ENCODE measurements at regions not wholly inside any gene's neighbourhood (a gene's known extent, or its start where the extent isn't known, plus 50 kb on each side); places are given as distances from the start of the nearest gene placed in this dataset.
A peak's percentile ranks its signal among the peaks of the same experiment; 100 is the strongest.
"Not testable (repeated sequence)": the region's sequence is repeated elsewhere in the genome, so short reads cannot be mapped to it uniquely, and the experiment has no call there.

- no peak overlapping the region for H3K4me3 Mint-ChIP-seq
- intact Hi-C loops (cut with micrococcal nuclease), result no loop called here
- H3K27ac Mint-ChIP-seq, result peak overlapping the region in 1 of 9 donors; percentile 31
- ChIA-PET CTCF (interaction anchor here (2.9 kb wide), 1 partner anchor 114 kb away, joined by 37 read pairs; no protein-coding TSS in a partner anchor), POLR2A (interaction anchor here (2.2 kb wide), 1 partner anchor 115 kb away, joined by 4 read pairs; no protein-coding TSS in a partner anchor)
- DNase-seq, result no peak
- peaks cover 0 to 4% (median 0%) of the 10 kb centered on the region in 11 donors for H3K9me3 Mint-ChIP-seq
- H3K27ac ChIP-seq (ENCODE audit: low read depth, low read length), result no peak overlapping the region
- peaks cover 0 to 3% (median 0%) of the 10 kb centered on the region in 5 donors for H3K36me3 Mint-ChIP-seq
- peaks cover 0 to 35% (median 4%) of the 10 kb centered on the region in 5 donors for H3K27me3 Mint-ChIP-seq
- ATAC-seq, result no peak
- H3K4me1 Mint-ChIP-seq, result peaks cover 0 to 28% (median 13%) of the 10 kb centered on the region in 7 donors
- no peaks in the 10 kb centered on the region for H3K27me3 ChIP-seq (ENCODE audit: control insufficient read depth in 2 of 2, insufficient read depth in 2 of 2, low read length in 2 of 2)
- H3K4me3 ChIP-seq (ENCODE audit: low read length), result no peak overlapping the region
- no peaks in the 10 kb centered on the region for H3K9me3 ChIP-seq (ENCODE audit: control insufficient read depth in 2 of 3, low read length in 3 of 3)
- peaks cover 10 to 13% of the 10 kb centered on the region in 2 donors for H3K4me1 ChIP-seq (ENCODE audit: control insufficient read depth in 2 of 2, insufficient read depth in 2 of 2, low read length in 2 of 2)
- no peaks in the 10 kb centered on the region for H3K36me3 ChIP-seq (ENCODE audit: control insufficient read depth in 2 of 3, insufficient read depth in 3 of 3, low read length in 3 of 3)
These were observed 68.8 kb upstream of the ABHD2 start for GRCh38 chr15:89019436-89019835.

- Mint-ChIP-seq H3K27me3 (peaks cover 0 to 25% (median 4%) of the 10 kb centered on the region in 5 donors), H3K9me3 (peaks cover 0 to 18% (median 4%) of the 10 kb centered on the region in 11 donors), H3K27ac (no peak overlapping the region), H3K36me3 (peaks cover 0 to 5% (median 4%) of the 10 kb centered on the region in 5 donors), H3K4me1 (peaks cover 0 to 25% (median 13%) of the 10 kb centered on the region in 7 donors), H3K4me3 (no peak overlapping the region)
- CTCF ChIA-PET, result interaction anchor here (0.8 to 1.9 kb wide), 4 partner anchors 9 to 128 kb away, joined by 3 to 11 read pairs (median 4); no protein-coding TSS in a partner anchor
- Histone ChIP-seq H3K27ac (ENCODE audit: low read depth, low read length) (no peak overlapping the region), H3K4me3 (ENCODE audit: low read length) (no peak overlapping the region), H3K27me3 (ENCODE audit: control insufficient read depth in 2 of 2, insufficient read depth in 2 of 2, low read length in 2 of 2) (no peaks in the 10 kb centered on the region), H3K9me3 (ENCODE audit: control insufficient read depth in 2 of 3, low read length in 3 of 3) (peaks cover 0 to 3% (median 0%) of the 10 kb centered on the region in 3 experiments), H3K4me1 (ENCODE audit: control insufficient read depth in 2 of 2, insufficient read depth in 2 of 2, low read length in 2 of 2) (peaks cover 10 to 13% of the 10 kb centered on the region in 2 donors), H3K36me3 (ENCODE audit: control insufficient read depth in 2 of 3, insufficient read depth in 3 of 3, low read length in 3 of 3) (no peaks in the 10 kb centered on the region)
- ATAC-seq (no peak), DNase-seq (no peak)
- POLR2A ChIA-PET, result interaction anchor here (2.2 kb wide), 1 partner anchor 116 kb away, joined by 4 read pairs; no protein-coding TSS in a partner anchor
- intact Hi-C loops (cut with micrococcal nuclease), result no loop called here
These were observed 67.0 kb upstream of the ABHD2 start for GRCh38 chr15:89021224-89021623.

GRCh38 chr15:89021886-89022285 lies 66.4 kb upstream of the ABHD2 start:
- H3K36me3 ChIP-seq (ENCODE audit: control insufficient read depth in 2 of 3, insufficient read depth in 3 of 3, low read length in 3 of 3); H3K27me3 ChIP-seq (ENCODE audit: control insufficient read depth in 2 of 2, insufficient read depth in 2 of 2, low read length in 2 of 2); H3K27ac ChIP-seq (ENCODE audit: low read depth, low read length); H3K4me3 Mint-ChIP-seq; ATAC-seq; H3K27ac Mint-ChIP-seq; intact Hi-C loops (cut with micrococcal nuclease); DNase-seq; H3K4me3 ChIP-seq (ENCODE audit: low read length); H3K36me3 Mint-ChIP-seq; POLR2A ChIA-PET; H3K9me3 ChIP-seq (ENCODE audit: control insufficient read depth in 2 of 3, low read length in 3 of 3): not testable (repeated sequence)
- CTCF ChIA-PET, result interaction anchor here (0.6 to 1.9 kb wide), 3 partner anchors 9 to 128 kb away, joined by 3 to 11 read pairs (median 3); no protein-coding TSS in a partner anchor
- H3K9me3 Mint-ChIP-seq, result peaks cover 0 to 20% (median 4%) of the 10 kb centered on the region in 11 donors
- H3K27me3 Mint-ChIP-seq, result peaks cover 0 to 20% (median 4%) of the 10 kb centered on the region in 5 donors
- peaks cover 0 to 22% (median 10%) of the 10 kb centered on the region in 7 donors for H3K4me1 Mint-ChIP-seq
- H3K4me1 ChIP-seq (ENCODE audit: control insufficient read depth in 2 of 2, insufficient read depth in 2 of 2, low read length in 2 of 2), result peaks cover 10 to 13% of the 10 kb centered on the region in 2 donors

- DNase-seq, result no peak
- no peaks in the 10 kb centered on the region for H3K27me3 ChIP-seq (ENCODE audit: control insufficient read depth in 2 of 2, insufficient read depth in 2 of 2, low read length in 2 of 2)
- no peaks in the 10 kb centered on the region for H3K4me1 ChIP-seq (ENCODE audit: control insufficient read depth in 2 of 2, insufficient read depth in 2 of 2, low read length in 2 of 2)
- Mint-ChIP-seq H3K27me3 (peaks cover 0 to 19% (median 12%) of the 10 kb centered on the region in 5 donors), H3K4me3 (no peak overlapping the region), H3K36me3 (peaks cover 0 to 5% (median 4%) of the 10 kb centered on the region in 5 donors), H3K9me3 (peaks cover 0 to 20% (median 4%) of the 10 kb centered on the region in 11 donors), H3K27ac (no peak overlapping the region), H3K4me1 (peaks cover 0 to 9% (median 0%) of the 10 kb centered on the region in 7 donors)
- H3K27ac ChIP-seq (ENCODE audit: low read depth, low read length), result no peak overlapping the region
- POLR2A ChIA-PET, result interaction anchor here (0.6 kb wide), 1 partner anchor 17 kb away, joined by 5 read pairs; no protein-coding TSS in a partner anchor
- H3K36me3 ChIP-seq (ENCODE audit: control insufficient read depth in 2 of 3, insufficient read depth in 3 of 3, low read length in 3 of 3), result no peaks in the 10 kb centered on the region
- H3K9me3 ChIP-seq (ENCODE audit: control insufficient read depth in 2 of 3, low read length in 3 of 3), result peaks cover 0 to 4% (median 0%) of the 10 kb centered on the region in 3 experiments
- CTCF ChIA-PET, result interaction anchor here (1.2 kb wide), 1 partner anchor 112 kb away, joined by 3 read pairs; no protein-coding TSS in a partner anchor
- intact Hi-C loops (cut with micrococcal nuclease), result no loop called here
- no peak overlapping the region for H3K4me3 ChIP-seq (ENCODE audit: low read length)
- ATAC-seq, result no peak
These were observed 64.8 kb upstream of the ABHD2 start for GRCh38 chr15:89023311-89023961.

- DNase-seq (no peak), ATAC-seq (no peak)
- Histone ChIP-seq H3K27ac (ENCODE audit: low read depth, low read length) (no peak overlapping the region), H3K36me3 (ENCODE audit: control insufficient read depth in 2 of 3, insufficient read depth in 3 of 3, low read length in 3 of 3) (no peaks in the 10 kb centered on the region), H3K27me3 (ENCODE audit: control insufficient read depth in 2 of 2, insufficient read depth in 2 of 2, low read length in 2 of 2) (no peaks in the 10 kb centered on the region), H3K4me3 (ENCODE audit: low read length) (no peak overlapping the region), H3K4me1 (ENCODE audit: control insufficient read depth in 2 of 2, insufficient read depth in 2 of 2, low read length in 2 of 2) (no peaks in the 10 kb centered on the region), H3K9me3 (ENCODE audit: control insufficient read depth in 2 of 3, low read length in 3 of 3) (peaks cover 0 to 4% (median 0%) of the 10 kb centered on the region in 3 experiments)
- ChIA-PET CTCF (interaction anchor here (1.2 kb wide), 1 partner anchor 113 kb away, joined by 3 read pairs; no protein-coding TSS in a partner anchor), POLR2A (no interaction called here)
- peaks cover 0 to 16% (median 12%) of the 10 kb centered on the region in 5 donors for H3K27me3 Mint-ChIP-seq
- peaks cover 0 to 20% (median 4%) of the 10 kb centered on the region in 11 donors for H3K9me3 Mint-ChIP-seq
- no peak overlapping the region for H3K27ac Mint-ChIP-seq
- H3K36me3 Mint-ChIP-seq, result peaks cover 0 to 5% (median 4%) of the 10 kb centered on the region in 5 donors
- H3K4me1 Mint-ChIP-seq, result peaks cover 0 to 3% (median 0%) of the 10 kb centered on the region in 7 donors
- intact Hi-C loops (cut with micrococcal nuclease), result no loop called here
- no peak overlapping the region for H3K4me3 Mint-ChIP-seq
These were observed 63.8 kb upstream of the ABHD2 start for GRCh38 chr15:89024418-89024817.

DNA sequence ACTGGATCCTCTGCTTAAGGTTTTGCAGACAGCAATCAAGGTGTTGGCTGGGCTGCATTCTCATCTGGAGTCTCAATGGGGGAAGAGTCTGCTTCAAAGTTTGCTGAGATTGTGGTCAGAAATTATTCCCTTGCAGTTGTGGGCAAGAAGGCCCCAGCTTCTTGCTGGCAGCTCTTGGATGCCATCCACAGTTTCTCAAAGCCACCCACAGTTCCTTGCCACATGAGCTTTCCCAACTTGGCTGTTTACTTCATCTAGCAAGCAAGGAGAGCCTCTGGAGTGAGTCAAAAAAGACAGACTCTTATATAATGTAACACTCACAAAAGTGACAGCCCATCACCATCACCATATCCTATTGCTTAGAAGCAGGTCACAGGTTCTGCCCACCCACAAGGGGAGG lies 62.1 kb upstream of the ABHD2 start:
- intact Hi-C loops (cut with micrococcal nuclease), result no loop called here
- H3K4me1 ChIP-seq (ENCODE audit: control insufficient read depth in 2 of 2, insufficient read depth in 2 of 2, low read length in 2 of 2), result no peaks in the 10 kb centered on the region
- Mint-ChIP-seq H3K9me3 (peaks cover 0 to 20% (median 4%) of the 10 kb centered on the region in 11 donors), H3K4me1 (peaks cover 0 to 4% (median 0%) of the 10 kb centered on the region in 7 donors), H3K36me3 (peaks cover 0 to 5% (median 4%) of the 10 kb centered on the region in 5 donors), H3K27ac (no peak overlapping the region), H3K27me3 (peaks cover 0 to 20% (median 12%) of the 10 kb centered on the region in 5 donors), H3K4me3 (no peak overlapping the region)
- no peak overlapping the region for H3K27ac ChIP-seq (ENCODE audit: low read depth, low read length)
- ChIA-PET POLR2A (interaction anchor here (0.6 to 1.2 kb wide), 3 partner anchors 17 to 122 kb away, joined by 3 read pairs; no protein-coding TSS in a partner anchor), CTCF (interaction anchor here (0.8 kb wide), 1 partner anchor 121 kb away, joined by 3 read pairs; no protein-coding TSS in a partner anchor)
- ATAC-seq, result no peak
- H3K27me3 ChIP-seq (ENCODE audit: control insufficient read depth in 2 of 2, insufficient read depth in 2 of 2, low read length in 2 of 2), result no peaks in the 10 kb centered on the region
- no peak for DNase-seq
- no peak overlapping the region for H3K4me3 ChIP-seq (ENCODE audit: low read length)
- peaks cover 0 to 4% (median 0%) of the 10 kb centered on the region in 3 experiments for H3K9me3 ChIP-seq (ENCODE audit: control insufficient read depth in 2 of 3, low read length in 3 of 3)
- H3K36me3 ChIP-seq (ENCODE audit: control insufficient read depth in 2 of 3, insufficient read depth in 3 of 3, low read length in 3 of 3), result no peaks in the 10 kb centered on the region

Measured in naive thymus-derived CD4-positive, alpha-beta T cell (primary cell).